ENCODE measurements at regions not wholly inside any gene's neighbourhood (a gene's known extent, or its start where the extent isn't known, plus 50 kb on each side); places are given as distances from the start of the nearest gene placed in this dataset.

GRCh38 chr7:41193738-41194282, 509.1 kb downstream of the INHBA start:
- no peaks in the 10 kb centered on the region for H3K4me1 ChIP-seq (ENCODE audit: control insufficient read depth in 4 of 4, insufficient read depth in 4 of 4, low read length in 3 of 4)
- 96% methylated on average over 6 of the region's 6 CpGs for WGBS

More at GRCh38 chr7:41193738-41194282, 509.1 kb downstream of the INHBA start:
- no peak overlapping the region for H3K4me3 ChIP-seq (ENCODE audit: low read depth in 1 of 3, low read length in 3 of 3)
- H3K9ac ChIP-seq (ENCODE audit: low read depth in 1 of 2, low read length in 2 of 2), result no peak overlapping the region
- no peaks in the 10 kb centered on the region for H3K27me3 ChIP-seq (ENCODE audit: control insufficient read depth in 4 of 4, insufficient read depth in 4 of 4, low read length in 3 of 4)
- no peaks in the 10 kb centered on the region for H3K36me3 ChIP-seq (ENCODE audit: control insufficient read depth in 4 of 4, insufficient read depth in 3 of 4, low read depth in 1 of 4, low read length in 3 of 4)
- TF ChIP-seq, protein P1, sequence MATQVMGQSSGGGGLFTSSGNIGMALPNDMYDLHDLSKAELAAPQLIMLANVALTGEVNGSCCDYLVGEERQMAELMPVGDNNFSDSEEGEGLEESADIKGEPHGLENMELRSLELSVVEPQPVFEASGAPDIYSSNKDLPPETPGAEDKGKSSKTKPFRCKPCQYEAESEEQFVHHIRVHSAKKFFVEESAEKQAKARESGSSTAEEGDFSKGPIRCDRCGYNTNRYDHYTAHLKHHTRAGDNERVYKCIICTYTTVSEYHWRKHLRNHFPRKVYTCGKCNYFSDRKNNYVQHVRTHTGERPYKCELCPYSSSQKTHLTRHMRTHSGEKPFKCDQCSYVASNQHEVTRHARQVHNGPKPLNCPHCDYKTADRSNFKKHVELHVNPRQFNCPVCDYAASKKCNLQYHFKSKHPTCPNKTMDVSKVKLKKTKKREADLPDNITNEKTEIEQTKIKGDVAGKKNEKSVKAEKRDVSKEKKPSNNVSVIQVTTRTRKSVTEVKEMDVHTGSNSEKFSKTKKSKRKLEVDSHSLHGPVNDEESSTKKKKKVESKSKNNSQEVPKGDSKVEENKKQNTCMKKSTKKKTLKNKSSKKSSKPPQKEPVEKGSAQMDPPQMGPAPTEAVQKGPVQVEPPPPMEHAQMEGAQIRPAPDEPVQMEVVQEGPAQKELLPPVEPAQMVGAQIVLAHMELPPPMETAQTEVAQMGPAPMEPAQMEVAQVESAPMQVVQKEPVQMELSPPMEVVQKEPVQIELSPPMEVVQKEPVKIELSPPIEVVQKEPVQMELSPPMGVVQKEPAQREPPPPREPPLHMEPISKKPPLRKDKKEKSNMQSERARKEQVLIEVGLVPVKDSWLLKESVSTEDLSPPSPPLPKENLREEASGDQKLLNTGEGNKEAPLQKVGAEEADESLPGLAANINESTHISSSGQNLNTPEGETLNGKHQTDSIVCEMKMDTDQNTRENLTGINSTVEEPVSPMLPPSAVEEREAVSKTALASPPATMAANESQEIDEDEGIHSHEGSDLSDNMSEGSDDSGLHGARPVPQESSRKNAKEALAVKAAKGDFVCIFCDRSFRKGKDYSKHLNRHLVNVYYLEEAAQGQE (IDR thresholded peaks at IDR 0.05), result no peak
- TF ChIP-seq, protein P2, sequence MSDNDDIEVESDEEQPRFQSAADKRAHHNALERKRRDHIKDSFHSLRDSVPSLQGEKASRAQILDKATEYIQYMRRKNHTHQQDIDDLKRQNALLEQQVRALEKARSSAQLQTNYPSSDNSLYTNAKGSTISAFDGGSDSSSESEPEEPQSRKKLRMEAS (IDR thresholded peaks at IDR 0.05), result no peak
- TF ChIP-seq RXRA (IDR thresholded peaks at IDR 0.05) (no peak), FOXA2 (IDR thresholded peaks at IDR 0.05) (no peak), GABPA (IDR thresholded peaks at IDR 0.05 in 1 of 2, conservative IDR thresholded peaks at IDR 0.05 in 1 of 2) (no peak), RAD21 (IDR thresholded peaks at IDR 0.05) (no peak), ZBTB33 (IDR thresholded peaks at IDR 0.05) (no peak), HNF4G (IDR thresholded peaks at IDR 0.05) (no peak), SP1 (IDR thresholded peaks at IDR 0.05) (no peak), EGR1 (IDR thresholded peaks at IDR 0.05; ENCODE audit: low read depth in 2 of 2) (no peak), TAF1 (conservative IDR thresholded peaks at IDR 0.05) (no peak), JUND (IDR thresholded peaks at IDR 0.05) (no peak), NR2F2 (IDR thresholded peaks at IDR 0.05) (no peak), YY1 (IDR thresholded peaks at IDR 0.05) (no peak), HNF4A (conservative IDR thresholded peaks at IDR 0.05) (no peak), FOXA1 (IDR thresholded peaks at IDR 0.05) (no peak), ATF3 (IDR thresholded peaks at IDR 0.05) (no peak)
- TF ChIP-seq, protein P3, sequence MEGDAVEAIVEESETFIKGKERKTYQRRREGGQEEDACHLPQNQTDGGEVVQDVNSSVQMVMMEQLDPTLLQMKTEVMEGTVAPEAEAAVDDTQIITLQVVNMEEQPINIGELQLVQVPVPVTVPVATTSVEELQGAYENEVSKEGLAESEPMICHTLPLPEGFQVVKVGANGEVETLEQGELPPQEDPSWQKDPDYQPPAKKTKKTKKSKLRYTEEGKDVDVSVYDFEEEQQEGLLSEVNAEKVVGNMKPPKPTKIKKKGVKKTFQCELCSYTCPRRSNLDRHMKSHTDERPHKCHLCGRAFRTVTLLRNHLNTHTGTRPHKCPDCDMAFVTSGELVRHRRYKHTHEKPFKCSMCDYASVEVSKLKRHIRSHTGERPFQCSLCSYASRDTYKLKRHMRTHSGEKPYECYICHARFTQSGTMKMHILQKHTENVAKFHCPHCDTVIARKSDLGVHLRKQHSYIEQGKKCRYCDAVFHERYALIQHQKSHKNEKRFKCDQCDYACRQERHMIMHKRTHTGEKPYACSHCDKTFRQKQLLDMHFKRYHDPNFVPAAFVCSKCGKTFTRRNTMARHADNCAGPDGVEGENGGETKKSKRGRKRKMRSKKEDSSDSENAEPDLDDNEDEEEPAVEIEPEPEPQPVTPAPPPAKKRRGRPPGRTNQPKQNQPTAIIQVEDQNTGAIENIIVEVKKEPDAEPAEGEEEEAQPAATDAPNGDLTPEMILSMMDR (IDR thresholded peaks at IDR 0.05; ENCODE audit: low read depth, low read length, missing input control), result no peak
- no peaks in the 10 kb centered on the region for H3K9me3 ChIP-seq (ENCODE audit: control insufficient read depth in 4 of 4, low read length in 3 of 4)
- H3K27ac ChIP-seq (ENCODE audit: low read depth in 1 of 2, low read length in 2 of 2), result no peak overlapping the region
- no peak for DNase-seq (ENCODE audit: low spot score)

All from liver (tissue), 8 donors.